Suprapubic skin (tissue), 4 donors: ENCODE measurements at regions not wholly inside any gene's neighbourhood (a gene's known extent, or its start where the extent isn't known, plus 50 kb on each side); places are given as distances from the start of the nearest gene placed in this dataset.

Source experiments
- DNase-seq, 2 donors: peaks; one replicate each; pipeline ENCODE4 v3.0.0-alpha.2; 2019; ENCODE audit warnings: low spot score in 2 of 2
- H3K27ac ChIP-seq: fragments of 200-600 bp; sonication (generic); one replicate; pipeline ENCODE4 v1.5.1; 2019
- H3K27me3 ChIP-seq: fragments of 200-600 bp; sonication (generic); one replicate; pipeline ENCODE4 v1.5.1; 2019
- H3K36me3 ChIP-seq: fragments of 200-600 bp; sonication (generic); one replicate; pipeline ENCODE4 v1.5.1; 2019
- H3K4me1 ChIP-seq: fragments of 200-600 bp; sonication (generic); one replicate; pipeline ENCODE4 v1.5.1; 2019
- H3K4me3 ChIP-seq: fragments of 200-600 bp; sonication (generic); one replicate; pipeline ENCODE4 v1.5.1; 2019; ENCODE audit warnings: mild to moderate bottlenecking
- H3K9me3 ChIP-seq: fragments of 200-600 bp; sonication (generic); one replicate; pipeline ENCODE4 v1.5.1; 2019
- EP300 ChIP-seq: sonication (generic); formaldehyde crosslinking; IDR thresholded peaks from one replicate; pipeline ENCODE4 v1.6.1; 2017; ENCODE audit warnings: antibody characterized with exemption
- POLR2A ChIP-seq, 2 donors: fragments of 450-650 bp; IDR thresholded peaks; one replicate each; pipeline ENCODE4 v1.6.1; 2017; ENCODE audit warnings: antibody characterized with exemption in 2 of 2, mild to moderate bottlenecking in 2 of 2, moderate library complexity in 2 of 2
- POLR2AphosphoS5 ChIP-seq, 3 donors: sonication (generic); formaldehyde crosslinking; IDR thresholded peaks; one replicate each; pipeline ENCODE4 v1.6.1; 2017; ENCODE audit warnings: antibody characterized with exemption in 3 of 3
- WGBS: methylation state at CpG from one replicate; pipeline ENCODE4 v1.1.5; 2018; 5-methylcytosine and 5-hydroxymethylcytosine counted together
- TF ChIP-seq, protein P1 (sequence below), 2 donors: fragments of 200-600 bp in 1 of 2; fragments of 450-650 bp in 1 of 2; sonication (generic) in 1 of 2; IDR thresholded peaks; one replicate each; pipeline ENCODE4 v1.5.1; 2016 to 2019; ENCODE audit warnings: antibody characterized with exemption in 2 of 2, mild to moderate bottlenecking in 1 of 2, moderate library complexity in 1 of 2

DNA sequence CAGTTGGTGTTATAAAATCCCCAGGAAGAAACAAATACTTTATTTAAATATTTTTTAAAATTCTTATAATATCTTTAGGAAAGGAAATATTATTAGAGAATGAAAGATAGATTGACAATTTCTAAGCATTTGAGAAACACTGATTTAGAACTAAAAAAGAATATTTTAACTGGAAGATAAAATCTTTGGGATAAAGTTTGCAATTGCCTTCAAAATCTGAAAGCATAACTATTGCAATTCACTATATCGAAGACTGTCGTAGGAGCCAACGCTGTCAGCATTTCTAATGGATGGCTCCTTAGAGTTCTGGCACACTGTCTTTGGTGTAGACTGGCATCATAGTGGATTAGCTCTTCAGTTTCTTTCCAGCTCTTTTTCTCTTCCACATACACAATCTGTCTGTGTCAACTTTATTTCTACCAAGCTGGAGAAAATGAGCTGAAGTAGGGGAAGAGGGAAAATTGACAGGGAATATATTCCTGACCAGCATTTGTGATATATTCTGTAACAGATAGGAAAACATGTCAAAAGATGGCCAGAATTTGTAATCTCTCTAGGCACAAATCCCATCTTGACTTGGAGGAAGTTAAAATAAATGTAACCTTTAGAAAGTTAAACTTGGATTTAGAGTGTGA lies 1561.4 kb downstream of the MAT2B start:
- 94% methylated on average over 3 of the region's 3 CpGs for WGBS
- no peaks in the 10 kb centered on the region for H3K36me3 ChIP-seq
- no peak overlapping the region for H3K27ac ChIP-seq
- H3K4me1 ChIP-seq = no peaks in the 10 kb centered on the region
- DNase-seq = no peak
- H3K4me3 ChIP-seq = no peak overlapping the region
- TF ChIP-seq POLR2A (IDR thresholded peaks at IDR 0.05) = no peak
- no peak for TF ChIP-seq POLR2AphosphoS5 (IDR thresholded peaks at IDR 0.05)
- TF ChIP-seq, protein P1, sequence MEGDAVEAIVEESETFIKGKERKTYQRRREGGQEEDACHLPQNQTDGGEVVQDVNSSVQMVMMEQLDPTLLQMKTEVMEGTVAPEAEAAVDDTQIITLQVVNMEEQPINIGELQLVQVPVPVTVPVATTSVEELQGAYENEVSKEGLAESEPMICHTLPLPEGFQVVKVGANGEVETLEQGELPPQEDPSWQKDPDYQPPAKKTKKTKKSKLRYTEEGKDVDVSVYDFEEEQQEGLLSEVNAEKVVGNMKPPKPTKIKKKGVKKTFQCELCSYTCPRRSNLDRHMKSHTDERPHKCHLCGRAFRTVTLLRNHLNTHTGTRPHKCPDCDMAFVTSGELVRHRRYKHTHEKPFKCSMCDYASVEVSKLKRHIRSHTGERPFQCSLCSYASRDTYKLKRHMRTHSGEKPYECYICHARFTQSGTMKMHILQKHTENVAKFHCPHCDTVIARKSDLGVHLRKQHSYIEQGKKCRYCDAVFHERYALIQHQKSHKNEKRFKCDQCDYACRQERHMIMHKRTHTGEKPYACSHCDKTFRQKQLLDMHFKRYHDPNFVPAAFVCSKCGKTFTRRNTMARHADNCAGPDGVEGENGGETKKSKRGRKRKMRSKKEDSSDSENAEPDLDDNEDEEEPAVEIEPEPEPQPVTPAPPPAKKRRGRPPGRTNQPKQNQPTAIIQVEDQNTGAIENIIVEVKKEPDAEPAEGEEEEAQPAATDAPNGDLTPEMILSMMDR (IDR thresholded peaks at IDR 0.05) = no peak
- TF ChIP-seq EP300 = no peak
- no peaks in the 10 kb centered on the region for H3K9me3 ChIP-seq
- H3K27me3 ChIP-seq = no peaks in the 10 kb centered on the region

DNA sequence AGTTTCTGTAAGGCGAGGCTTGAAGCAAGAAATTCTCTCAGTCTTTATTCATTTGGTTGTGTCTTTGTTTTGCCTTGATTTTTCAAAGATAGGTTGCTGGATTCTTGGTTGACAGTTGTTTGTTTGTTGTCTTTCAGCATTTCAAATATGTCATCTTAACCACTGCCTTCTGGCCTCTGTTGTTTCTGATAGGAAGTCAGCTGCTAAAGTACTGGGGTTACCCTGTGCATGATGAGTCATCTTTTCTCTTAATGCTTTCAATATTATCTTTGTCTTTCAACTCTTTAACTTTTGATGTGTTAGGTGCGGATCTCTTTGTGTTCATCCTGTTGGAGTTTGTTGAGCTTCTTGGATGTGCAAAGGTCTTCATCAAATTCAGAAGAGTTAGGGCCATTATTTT lies 1571.3 kb downstream of the MAT2B start:
- TF ChIP-seq POLR2AphosphoS5 (IDR thresholded peaks at IDR 0.05) (no peak), POLR2A (IDR thresholded peaks at IDR 0.05) (no peak), EP300 (no peak)
- TF ChIP-seq, protein P1 (IDR thresholded peaks at IDR 0.05) = no peak
- no peak for DNase-seq
- H3K27me3 ChIP-seq = no peaks in the 10 kb centered on the region
- peaks cover 4% of the 10 kb centered on the region for H3K9me3 ChIP-seq
- no peaks in the 10 kb centered on the region for H3K36me3 ChIP-seq
- no peaks in the 10 kb centered on the region for H3K4me1 ChIP-seq
- WGBS = 93% methylated on average over 2 of the region's 2 CpGs
- H3K27ac ChIP-seq = no peak overlapping the region
- no peak overlapping the region for H3K4me3 ChIP-seq

DNA sequence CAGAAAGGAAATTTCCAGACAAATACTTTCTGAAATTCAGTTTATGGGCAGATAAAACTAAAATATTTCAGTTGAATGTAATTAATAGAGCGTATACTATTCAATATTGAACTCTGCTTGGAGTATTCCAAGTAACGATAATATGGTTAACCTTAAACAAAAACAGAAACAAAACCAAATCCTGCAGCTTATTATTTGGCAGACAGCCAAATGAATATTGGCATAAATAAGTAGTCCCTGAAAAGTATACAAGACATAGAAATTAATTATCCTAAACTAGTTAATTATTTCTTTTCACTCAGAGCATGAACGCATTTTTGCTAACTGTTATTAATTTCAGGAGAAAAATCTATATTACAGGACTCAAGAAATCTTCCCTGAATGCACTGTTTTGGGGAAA lies 1574.0 kb downstream of the MAT2B start:
- H3K4me1 ChIP-seq = no peaks in the 10 kb centered on the region
- peaks cover 4% of the 10 kb centered on the region for H3K9me3 ChIP-seq
- WGBS = 49% methylated on average over 3 of the region's 3 CpGs
- TF ChIP-seq EP300 (no peak), POLR2A (IDR thresholded peaks at IDR 0.05) (no peak), POLR2AphosphoS5 (IDR thresholded peaks at IDR 0.05) (no peak)
- H3K4me3 ChIP-seq = no peak overlapping the region
- no peak for DNase-seq
- no peaks in the 10 kb centered on the region for H3K27me3 ChIP-seq
- no peak overlapping the region for H3K27ac ChIP-seq
- no peaks in the 10 kb centered on the region for H3K36me3 ChIP-seq

DNA sequence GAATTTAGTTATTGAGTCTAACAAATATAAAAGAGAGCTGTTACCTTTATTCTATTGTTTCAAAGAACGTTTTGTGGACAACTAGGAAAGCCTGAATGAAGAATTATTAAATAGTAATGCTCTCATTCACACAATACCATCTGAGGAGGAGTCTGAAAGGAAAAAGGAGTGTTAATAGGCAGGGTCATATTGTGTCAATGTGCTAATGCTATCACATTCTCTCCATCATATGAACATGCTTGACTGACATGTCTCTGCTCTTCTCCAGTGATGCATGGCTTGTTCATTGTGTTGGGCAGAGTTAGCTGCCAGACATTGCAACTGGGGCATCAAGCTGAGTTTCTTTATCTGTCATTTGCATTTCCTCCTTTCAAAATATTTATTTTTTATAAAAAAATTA lies 1578.0 kb downstream of the MAT2B start:
- WGBS = 62% methylated on average over 1 of the region's 1 CpG
- DNase-seq = no peak
- no peak for TF ChIP-seq POLR2AphosphoS5 (IDR thresholded peaks at IDR 0.05)
- no peak for TF ChIP-seq EP300
- TF ChIP-seq POLR2A (IDR thresholded peaks at IDR 0.05) = no peak
- TF ChIP-seq, protein P1 (IDR thresholded peaks at IDR 0.05) = no peak

DNA sequence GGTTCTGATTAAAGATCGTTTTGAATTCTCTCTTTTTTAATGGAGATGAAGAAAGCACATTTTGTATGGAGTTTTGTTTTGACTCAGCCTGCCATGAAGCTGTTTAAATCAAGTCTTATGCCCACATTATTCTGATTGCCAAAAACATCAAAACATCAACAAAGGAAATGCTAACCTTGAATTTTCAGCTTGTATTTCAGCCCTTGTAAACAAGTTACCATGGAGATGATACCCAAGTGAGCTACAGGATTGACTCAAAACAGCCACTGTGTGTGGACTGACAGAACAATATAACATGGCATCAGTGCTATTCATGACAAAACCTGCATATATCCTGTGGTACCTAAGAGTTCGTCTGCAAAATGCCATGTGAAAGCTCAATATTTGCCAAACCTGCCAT lies 1581.0 kb downstream of the MAT2B start:
- H3K27me3 ChIP-seq = no peaks in the 10 kb centered on the region
- no peak overlapping the region for H3K4me3 ChIP-seq
- no peaks in the 10 kb centered on the region for H3K36me3 ChIP-seq
- TF ChIP-seq EP300 = no peak
- 48% methylated on average over 2 of the region's 2 CpGs for WGBS
- DNase-seq = no peak
- no peaks in the 10 kb centered on the region for H3K4me1 ChIP-seq
- no peaks in the 10 kb centered on the region for H3K9me3 ChIP-seq
- no peak overlapping the region for H3K27ac ChIP-seq

More for the DNA sequence above, 1578.0 kb downstream of the MAT2B start:
- Histone ChIP-seq H3K4me1 (no peaks in the 10 kb centered on the region), H3K9me3 (no peaks in the 10 kb centered on the region), H3K27me3 (no peaks in the 10 kb centered on the region), H3K27ac (no peak overlapping the region), H3K36me3 (no peaks in the 10 kb centered on the region), H3K4me3 (no peak overlapping the region)

DNA sequence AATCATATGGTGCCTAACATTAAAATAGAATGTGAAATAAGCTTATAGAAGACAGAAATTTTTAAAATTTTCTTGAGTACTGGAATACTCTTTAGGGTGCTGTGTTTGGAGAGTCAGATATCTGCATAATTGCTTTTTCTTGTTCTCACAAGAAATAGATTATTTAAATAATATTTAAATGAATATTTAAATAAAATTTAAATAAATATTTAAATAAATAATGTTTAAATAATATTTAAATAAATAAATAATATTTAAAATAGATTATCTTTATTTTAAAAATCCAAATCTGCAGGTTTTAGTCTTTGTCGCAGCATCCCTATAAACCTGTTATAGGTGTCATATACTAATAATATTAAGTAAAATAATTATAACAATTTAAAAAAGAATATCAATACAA lies 1589.4 kb downstream of the MAT2B start:
- no peak overlapping the region for H3K27ac ChIP-seq
- no peaks in the 10 kb centered on the region for H3K9me3 ChIP-seq
- no peaks in the 10 kb centered on the region for H3K27me3 ChIP-seq
- no peak for DNase-seq
- H3K4me3 ChIP-seq = no peak overlapping the region
- TF ChIP-seq EP300 (no peak), POLR2A (IDR thresholded peaks at IDR 0.05) (no peak), POLR2AphosphoS5 (IDR thresholded peaks at IDR 0.05) (no peak)
- TF ChIP-seq, protein P1 (IDR thresholded peaks at IDR 0.05) = no peak
- no peaks in the 10 kb centered on the region for H3K36me3 ChIP-seq
- WGBS = 93% methylated on average over 1 of the region's 1 CpG
- H3K4me1 ChIP-seq = no peaks in the 10 kb centered on the region
